NCI-H1417 treated with DMSO at 0.1 percent for 48 hours (cell line): ENCODE measurements at regions not wholly inside any gene's neighbourhood (a gene's known extent, or its start where the extent isn't known, plus 50 kb on each side); places are given as distances from the start of the nearest gene placed in this dataset.
"Not testable (repeated sequence)": the region's sequence is repeated elsewhere in the genome, so short reads cannot be mapped to it uniquely, and the experiment has no call there.

ENCODE experiments used
- DNase-seq: peaks from one replicate; lab custom pipeline; 2025; lab: John Stamatoyannopoulos, UW

DNA sequence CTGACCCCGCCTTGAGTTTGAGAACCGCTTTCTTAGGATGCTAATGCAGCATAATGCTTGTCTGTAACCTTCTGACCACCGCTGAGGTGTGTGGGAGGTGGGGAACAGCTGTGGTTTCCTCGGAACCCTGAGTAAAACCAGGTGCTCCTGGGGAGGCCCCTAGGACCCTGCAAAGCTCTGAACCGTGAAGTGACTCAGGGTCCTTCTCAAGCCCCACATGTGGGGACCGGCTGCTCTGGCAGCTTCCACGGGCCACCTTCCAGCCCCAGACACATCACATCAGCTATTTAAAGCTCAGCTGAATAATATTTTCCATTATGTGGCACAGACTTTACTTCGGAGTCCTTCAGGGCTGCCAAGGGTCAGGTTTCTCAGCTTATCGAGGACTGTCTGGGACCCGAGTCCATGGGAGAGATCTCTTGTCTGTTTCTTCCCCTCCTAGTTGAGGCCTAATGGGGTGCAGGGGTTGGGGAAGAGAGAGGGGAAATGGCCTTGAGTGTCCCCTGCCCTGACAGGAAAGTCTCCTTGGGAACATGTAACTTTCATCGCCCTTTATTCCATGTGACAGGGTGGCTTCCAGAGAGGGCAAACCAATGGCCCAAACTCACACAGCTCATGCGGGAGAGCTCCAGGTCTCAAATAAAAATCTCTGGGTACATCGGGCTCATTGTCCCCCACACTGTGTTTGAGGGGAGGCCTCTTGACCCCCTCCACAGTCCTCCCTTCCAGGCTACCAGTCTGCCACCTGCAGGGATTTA, 186.1 kb upstream of the SLC24A3 start:
- no peak for DNase-seq

DNA sequence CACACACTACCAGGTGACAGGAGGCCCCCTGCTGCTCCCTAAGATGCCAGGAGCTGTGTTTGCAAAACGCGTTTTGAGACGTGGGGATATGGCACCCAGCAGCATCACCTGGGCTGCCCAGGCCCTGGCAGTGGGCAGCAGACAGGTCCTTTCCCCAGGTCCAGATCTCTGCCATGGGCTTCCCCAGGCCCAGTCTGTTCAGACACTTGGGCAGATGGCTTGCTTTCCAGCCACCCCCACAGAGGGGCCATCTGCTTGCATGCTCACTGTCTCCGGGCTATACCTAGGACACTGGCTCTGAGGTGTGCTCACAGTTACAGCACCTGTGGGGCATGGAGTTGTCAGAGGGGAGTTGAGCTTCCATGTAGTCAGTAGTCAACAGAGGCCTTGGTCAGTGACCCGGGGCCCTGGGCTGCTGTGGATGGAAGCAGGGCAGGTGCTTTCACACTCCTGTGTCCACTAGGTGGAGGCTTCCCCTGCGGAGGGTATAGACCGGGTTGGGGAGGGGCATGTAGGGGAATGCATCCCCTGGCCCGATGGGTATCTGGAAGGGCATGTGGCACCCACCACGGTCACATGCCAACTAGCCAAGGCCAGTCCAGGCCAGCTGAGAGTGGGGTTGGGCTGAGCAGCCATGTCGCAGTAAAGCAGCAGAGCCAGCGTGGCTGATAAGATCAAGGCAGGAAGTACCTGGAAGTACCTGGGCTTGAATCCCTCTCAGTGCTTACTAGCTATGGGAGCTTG, 185.4 kb upstream of the SLC24A3 start:
- no peak for DNase-seq

DNA sequence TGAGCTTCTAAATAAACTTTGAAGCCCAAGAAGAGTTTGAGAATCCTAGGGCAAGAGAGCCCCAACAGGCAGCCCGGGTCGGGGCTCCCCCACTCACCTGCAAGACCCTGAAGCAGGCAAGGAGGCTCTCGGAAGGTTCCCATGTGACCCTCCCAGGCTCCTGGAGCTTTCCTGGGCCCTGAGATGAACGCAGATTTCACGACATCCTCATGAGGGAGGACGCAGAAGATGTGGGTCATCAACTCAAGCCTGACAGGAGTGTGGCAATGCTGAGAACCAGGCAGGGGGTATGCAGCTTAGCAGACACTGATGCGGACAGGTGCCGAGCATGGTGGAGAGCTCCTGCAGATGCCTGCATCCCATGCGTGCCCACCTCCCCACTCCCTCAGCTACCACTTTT, 184.5 kb upstream of the SLC24A3 start:
- no peak for DNase-seq

DNA sequence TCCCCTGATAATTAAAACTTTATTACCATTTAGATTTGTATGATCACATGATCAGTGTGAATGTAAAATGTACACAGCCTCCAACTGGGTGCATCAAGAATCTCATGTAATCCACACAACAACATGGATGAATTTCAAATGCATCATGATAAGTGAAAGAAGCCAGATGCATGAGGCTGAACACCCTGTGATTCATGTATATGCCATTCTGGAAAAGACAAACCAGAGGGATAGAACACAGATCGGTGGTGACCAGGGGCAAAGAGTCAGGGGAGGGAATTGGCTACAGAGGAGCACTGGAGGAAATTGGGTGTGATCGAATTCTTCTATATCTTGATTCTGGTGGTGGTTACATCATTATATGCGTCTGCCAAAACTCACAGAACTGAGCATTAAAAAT, 170.7 kb upstream of the SLC24A3 start:
- DNase-seq, result no peak

DNA sequence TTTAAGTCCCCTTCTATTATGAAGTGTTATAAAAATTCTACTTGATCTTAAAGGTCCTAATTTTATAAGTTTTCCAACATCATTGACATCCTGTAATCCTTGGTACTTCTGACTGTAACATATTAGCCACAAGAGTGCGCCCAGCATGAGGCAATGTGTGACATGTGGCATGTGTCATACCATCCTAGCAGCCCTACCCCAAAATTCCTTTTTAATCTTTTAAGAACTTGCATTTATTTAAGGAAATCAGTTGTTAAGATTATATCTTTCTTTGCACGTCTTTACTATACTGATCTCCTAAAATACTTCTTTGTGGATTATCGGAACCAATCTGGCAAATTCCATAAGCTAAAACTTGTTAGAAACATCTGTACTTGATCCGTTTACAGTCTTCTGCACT, 167.1 kb upstream of the SLC24A3 start:
- DNase-seq, result no peak

DNA sequence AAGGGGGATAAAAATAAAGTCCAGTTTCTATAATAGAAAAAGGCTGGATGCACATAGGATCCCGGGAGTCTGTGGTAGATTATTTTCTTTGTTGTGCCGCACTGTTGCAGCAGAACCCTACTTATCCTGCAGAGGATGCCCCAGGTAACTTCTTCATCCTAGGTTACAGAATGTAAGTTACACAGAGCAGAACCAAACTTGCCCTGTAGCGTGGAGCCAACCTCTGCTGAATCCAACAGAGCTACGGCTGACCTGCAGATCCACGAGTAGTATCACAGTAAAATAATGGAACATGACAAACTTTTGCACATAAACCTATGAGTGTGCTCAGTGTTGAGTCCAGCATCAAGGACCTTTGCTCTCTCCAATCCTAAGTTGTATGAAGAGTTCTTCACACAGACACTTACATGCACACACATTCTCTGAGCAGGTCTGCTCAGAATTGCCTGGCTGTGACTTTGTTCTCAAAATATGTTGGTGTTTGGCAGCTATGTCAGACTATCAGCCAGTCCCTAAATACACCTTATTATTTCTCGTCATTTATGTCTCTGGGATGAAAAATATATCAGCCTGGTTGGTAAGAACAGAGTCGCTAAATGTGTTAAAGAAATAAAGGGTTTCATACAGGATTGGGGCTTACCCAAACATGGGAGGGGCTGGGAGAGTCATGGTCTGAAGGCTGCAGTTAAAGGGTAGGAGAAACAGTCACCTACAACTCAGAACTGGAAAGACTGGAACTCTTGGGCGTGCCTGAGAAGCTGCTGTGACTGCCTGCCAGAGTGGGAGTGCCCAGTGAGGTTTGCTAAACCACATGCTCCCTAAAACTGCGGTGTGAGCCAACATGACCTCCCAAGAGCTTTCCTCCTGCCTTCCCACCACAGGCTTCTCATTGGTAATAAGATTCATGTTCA, 165.1 kb upstream of the SLC24A3 start:
- DNase-seq, result no peak

DNA sequence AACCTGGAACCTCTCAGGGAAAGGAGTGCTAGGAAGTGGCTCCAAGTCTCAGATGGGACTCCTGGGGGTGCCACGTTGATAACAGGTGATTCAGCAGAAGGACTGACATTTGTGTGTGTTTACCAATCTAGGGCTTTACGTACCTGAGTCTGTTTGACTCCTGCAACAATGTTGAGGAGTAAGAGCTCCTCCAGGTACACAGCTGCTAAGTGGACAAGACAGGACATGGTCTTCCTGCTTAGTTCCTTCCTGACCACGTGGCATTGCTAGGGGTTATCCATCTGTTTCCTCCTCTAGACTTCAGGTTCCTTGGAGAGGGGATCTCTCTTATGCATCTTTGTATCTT, 164.5 kb upstream of the SLC24A3 start:
- no peak for DNase-seq

DNA sequence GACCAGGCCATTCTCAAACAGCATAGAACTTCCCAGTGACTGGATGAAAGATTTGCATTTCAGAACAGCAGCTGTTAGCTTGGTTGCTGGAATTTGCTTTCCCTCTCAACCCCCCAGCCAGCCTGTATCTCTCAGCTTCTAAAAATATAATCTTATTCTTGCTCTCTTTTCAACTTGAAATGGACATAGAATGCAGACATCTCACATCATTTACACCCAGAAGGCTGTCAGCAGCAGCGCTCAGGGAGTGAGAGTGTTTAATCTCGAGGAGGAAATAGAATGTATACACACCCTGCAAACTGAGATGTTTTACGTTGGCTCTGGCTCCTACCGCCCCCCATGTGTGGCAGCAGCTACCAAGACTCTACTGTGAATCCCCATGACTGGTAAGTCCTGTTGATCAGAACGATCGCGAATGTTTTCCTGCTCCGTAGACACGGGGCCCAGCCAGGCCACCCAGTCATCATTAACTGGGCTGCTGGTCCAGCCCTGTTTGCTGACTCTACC, 163.4 kb upstream of the SLC24A3 start:
- no peak for DNase-seq

DNA sequence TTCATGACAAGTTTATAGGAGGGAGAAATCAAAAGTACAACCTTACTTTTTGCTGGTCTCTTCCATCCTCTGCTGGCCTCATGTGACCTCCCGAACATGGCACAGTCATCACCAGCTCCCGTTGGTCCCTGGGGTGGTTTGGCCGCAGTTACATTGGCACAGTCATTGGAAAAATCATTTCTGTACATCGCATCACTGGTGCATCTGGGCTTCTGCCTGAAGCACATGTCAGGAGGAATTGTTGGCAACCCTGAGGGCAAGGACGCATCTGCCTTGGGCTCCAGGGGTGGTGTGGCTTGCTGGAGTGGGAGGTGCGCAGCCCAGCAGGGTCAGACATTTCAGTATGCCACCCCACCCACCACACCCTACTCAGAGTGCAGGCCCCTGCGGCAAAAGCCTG, 162.9 kb upstream of the SLC24A3 start:
- DNase-seq, result no peak

DNA sequence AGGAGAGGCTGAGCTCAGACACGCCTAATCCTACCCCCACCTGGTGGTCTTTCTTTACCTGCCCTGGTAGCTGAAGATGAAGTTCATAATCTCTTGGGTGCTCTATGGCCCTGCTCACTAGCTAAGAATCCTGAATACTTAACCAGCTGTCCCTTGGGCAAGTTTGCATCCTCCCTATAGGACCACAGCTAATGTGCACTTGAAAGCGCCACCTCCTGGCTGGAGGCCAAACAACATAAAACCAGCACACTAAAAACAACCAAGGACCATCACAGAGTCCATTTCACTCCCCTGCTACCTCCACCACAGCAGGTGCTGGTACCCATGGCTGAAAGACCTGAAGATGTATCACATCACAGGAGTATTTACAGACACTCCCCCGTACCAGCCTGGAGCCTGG, 155.5 kb upstream of the SLC24A3 start:
- no peak for DNase-seq

DNA sequence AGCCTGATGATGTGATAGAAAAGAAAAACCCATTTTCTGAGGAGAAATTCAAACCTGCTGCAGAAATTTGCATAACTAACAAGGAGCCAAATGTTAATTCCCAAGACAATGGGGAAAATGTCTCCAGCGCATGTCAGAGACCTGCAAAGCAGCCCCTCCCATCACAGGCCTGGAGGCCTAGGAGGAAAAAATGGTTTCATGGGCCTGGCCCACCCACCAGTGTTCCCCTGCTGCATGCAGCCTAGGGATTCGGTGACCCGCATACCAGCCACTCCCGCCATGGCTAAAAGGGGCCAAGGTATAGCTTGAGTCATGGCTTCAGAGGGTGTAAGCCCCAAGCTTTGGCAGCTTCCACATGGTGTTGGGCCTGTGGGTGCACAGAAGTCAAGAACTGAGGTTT, 147.7 kb upstream of the SLC24A3 start:
- DNase-seq, result not testable (repeated sequence)

DNA sequence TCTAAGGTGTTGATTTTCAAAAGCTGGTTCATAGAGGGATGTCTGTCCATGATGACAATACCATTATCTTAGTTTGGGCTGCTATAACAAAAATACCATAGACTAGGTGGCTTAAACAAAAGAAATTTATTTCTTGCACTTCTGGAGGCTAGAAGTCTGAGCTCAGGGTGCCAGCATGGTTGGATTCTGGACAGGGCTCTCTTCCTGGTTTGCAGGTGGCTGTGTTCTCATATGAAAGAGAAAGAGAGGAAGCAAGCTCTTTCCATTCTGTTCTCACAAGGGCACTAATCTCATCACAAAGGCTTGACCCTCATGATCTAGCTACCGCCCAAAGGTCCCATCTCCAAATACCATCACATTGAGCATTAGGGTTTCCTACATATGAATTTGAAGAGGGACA, 144.5 kb upstream of the SLC24A3 start:
- DNase-seq, result no peak

DNA sequence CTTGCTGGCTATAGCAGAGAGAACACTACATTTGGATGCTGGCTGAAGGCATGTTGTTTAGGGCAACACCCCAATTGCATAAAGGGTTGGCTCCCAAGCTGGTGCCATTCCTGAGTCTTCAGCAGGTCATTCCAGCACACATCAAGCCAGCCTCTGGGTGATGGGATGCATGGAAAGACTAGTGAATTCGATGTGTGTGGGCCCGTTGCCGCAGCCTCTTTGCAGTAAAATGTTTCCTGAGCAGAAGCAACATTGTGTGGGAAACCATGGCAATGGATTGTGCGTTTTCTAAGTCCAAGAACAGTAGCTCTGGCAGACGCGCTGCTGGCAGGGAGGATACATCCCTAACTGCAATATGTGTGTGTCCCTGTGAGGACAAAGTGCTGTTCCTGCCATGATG, 142.4 kb upstream of the SLC24A3 start:
- no peak for DNase-seq

DNA sequence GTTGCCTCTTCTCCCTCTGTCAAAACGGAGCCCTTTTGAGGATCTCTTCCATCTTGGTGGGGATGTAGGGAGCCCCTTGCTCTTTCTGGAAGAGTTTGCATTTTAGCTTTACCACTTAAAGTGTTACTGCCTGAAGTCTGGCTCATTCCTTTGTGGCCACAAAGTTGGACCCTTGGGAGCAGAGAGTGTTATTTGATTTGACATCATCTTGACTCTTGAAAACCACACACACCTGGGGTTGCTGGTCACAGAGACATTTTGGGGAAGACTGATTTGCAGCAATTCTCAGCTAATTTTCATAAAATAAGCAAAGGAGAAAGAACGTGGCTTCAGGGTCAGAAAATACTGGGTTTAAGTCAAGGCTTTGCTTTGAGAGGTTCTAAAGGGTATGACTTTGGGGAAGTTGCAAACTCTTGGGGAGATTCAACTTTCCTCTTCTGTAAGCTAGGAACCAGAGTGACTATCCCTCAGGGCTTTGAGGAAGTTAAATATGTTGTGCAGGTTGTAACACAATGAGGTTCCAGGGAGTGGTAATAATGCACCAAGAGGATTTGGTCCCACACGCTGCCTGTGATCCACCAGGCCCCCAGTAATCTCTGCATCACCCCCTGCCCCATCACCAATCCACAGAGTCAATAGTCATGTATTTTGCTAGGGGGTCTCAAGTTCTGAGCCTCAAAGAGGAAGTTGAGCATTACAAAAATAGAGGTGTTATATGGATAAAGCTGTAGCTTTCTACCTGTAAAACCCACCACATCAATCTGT, 141.6 kb upstream of the SLC24A3 start:
- DNase-seq, result no peak

DNA sequence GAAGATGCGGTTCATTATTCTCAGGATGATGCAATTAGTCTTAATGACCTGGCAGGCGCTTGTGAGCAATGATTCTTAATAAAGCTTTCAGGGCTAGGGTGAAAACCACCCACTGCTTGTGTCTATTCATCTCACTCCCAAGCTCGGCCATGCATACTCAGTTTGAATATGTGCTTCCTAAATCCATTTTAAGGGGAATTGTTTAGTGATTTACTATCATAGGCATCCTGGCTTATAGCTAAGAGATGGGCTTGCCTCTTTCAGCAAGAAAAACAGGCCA, 141.1 kb upstream of the SLC24A3 start:
- no peak for DNase-seq

DNA sequence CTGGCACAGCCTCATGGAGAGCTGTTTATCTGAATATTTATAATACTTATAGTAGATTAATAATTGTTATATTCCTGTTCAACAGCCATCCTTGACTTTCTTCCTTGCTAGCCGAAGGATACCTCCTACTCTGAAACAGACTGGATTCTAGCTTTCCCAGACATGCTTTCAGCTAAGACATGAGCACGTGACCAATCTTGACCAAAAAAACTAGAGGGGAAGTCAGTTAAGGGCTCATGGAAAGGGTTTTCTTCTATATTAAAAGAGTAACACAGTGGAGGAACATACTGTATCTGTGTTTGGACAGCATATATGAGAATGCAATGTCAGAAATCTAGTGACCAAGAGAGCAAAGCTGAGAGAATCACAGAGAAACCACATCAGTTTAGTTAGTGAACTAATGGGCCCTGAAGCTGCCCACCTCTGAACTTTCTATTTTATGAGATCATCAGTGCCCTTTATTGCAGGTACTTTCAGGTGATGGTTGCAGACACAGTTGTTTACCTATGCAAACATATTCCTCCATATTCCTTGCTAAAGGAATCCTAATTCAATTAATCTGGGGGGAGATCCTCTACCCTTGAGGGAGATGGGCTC, 140.4 kb upstream of the SLC24A3 start:
- DNase-seq, result no peak

DNA sequence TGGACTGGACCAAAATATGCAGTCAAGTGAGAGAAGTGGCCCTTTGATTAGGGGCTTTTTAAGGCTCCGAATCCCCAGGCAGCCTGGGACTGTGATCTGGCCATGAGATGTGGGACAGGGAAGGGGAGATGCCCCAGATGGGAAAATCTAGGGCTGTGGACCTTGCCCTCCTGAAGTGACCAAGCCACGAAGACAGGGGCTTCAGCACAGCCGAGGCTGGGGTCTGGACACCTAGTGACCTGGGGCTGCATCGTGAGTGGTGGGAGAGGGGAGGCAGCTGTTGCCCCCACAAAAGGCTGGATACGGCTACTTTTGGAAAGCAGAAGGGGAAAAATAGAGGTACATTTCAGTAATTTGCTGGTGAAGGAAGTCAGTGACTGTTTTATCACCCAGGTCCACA, 139.5 kb upstream of the SLC24A3 start:
- DNase-seq, result no peak

DNA sequence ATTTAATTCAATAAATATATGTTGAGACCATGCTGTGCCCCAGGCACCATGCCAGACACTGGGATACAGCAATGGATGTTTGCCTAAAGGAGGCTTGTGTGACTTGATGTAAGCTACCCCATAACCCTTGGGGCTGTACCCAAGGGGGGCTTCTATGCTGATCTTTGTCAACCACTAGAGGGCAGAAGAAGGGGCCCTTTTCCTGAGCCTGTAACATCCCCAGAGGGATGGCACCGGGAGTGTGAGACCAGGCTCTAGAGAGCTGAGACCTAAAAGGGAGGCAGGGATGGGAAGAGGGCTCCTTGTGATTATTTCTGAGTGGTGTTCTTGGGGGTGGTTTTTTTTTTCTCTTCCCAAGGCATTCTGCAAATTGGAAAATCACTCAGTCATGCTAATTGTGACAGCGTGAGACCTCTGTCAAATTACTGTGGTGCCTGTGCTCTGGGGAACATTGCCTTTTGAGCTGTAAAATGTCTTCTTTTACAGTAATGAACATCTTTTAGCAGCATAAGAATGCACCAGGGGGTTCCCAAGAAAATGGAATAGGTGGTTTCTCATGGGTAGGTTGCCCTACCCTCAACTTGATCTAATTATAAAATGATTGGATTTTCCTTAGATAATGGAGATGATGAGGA, 138.7 kb upstream of the SLC24A3 start:
- DNase-seq, result no peak

DNA sequence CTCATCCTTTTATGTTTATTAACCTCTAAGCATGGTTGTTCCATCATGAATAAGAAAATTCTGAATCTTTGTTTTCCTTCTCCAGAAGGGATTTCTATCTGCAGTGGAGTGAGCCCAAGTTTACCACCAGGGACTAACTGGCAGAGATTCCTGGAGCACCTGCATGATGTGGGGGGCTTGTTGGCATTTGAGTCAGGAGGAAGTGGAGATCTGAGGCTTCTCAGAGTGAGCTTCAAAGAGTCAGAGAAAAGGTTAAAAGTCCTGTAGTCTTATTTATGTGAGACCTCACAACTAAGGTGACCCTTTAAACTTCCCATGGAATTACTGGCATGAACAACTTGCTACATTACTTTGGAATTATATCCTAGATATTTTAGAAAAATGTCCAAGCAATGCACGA, 138.1 kb upstream of the SLC24A3 start:
- DNase-seq, result no peak

DNA sequence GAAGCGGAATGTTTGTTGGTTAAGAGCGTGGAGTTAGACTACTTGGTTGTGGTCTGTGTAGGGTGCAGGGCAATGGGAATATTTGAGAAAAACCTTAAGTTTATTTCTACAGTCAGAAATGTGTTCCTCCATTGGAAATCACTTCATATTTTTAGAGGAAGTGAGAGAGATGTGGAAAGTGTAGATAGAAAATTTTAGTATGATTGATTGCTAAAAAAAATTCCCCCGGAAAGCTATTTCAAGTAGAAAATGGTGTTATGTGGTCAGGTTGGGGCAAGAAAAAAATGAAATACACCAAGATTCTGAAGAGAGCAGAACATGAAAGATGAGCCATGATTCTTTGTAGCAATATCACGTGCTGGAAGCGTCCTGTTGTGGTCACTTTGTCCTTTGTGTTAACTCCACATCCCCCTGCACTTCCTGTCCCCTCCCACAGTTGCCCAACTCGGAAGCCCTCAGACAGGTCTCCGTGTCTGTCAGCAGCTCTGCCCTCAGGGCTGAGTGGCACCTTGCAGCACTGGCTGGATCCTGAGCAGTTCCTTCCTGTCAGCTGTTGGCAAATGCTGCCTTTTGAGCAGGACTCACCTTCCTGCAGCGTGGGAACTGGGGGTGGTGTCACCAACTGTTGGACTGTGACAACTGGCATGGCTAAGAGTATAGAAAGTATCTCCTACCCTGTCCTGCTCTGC, 137.5 kb upstream of the SLC24A3 start:
- no peak for DNase-seq
